K562 (cell line): ENCODE measurements at regions not wholly inside any gene's neighbourhood (a gene's known extent, or its start where the extent isn't known, plus 50 kb on each side); places are given as distances from the start of the nearest gene placed in this dataset.

Source experiments
- CTCF ChIP-seq, 3 experiments: IDR thresholded peaks in 2 of 3; conservative IDR thresholded peaks in 1 of 3; 2 replicates each; pipeline ENCODE4 v1.5.1; 2011 to 2012; ENCODE audit warnings: low read length in 3 of 3, mild to moderate bottlenecking in 3 of 3, control low read depth in 2 of 3, improper control_type of control experiment in 1 of 3, inconsistent platforms in 1 of 3, low read depth in 1 of 3, mixed read lengths in 1 of 3, moderate library complexity in 1 of 3; ENCODE audit not compliant: insufficient read depth in 2 of 3
- EZH2 ChIP-seq: IDR thresholded peaks from 2 replicates; pipeline ENCODE4 v1.6.1; 2012; ENCODE audit warnings: low read depth, mild to moderate bottlenecking, inconsistent platforms, low read length, borderline replicate concordance
- KAT7 ChIP-seq: sonication (generic); formaldehyde crosslinking; IDR thresholded peaks from 2 replicates; pipeline ENCODE4 v1.8.0; 2022; ENCODE audit warnings: missing genetic modification reagents, mild to moderate bottlenecking, borderline replicate concordance
- PHF8 ChIP-seq: fragments of 200-600 bp; sonication (generic); IDR thresholded peaks from 2 replicates; pipeline ENCODE4 v1.6.1; 2012; ENCODE audit warnings: mixed run types, mild to moderate bottlenecking, inconsistent platforms, low read length, moderate library complexity, borderline replicate concordance
- TFE3 ChIP-seq: fragments of 450-650 bp; formaldehyde crosslinking; IDR thresholded peaks from 2 replicates; pipeline ENCODE4 v1.4.0; 2020; ENCODE audit warnings: mild to moderate bottlenecking, mixed read lengths
- ZNF121 ChIP-seq: sonication (generic); formaldehyde crosslinking; conservative IDR thresholded peaks from 2 replicates; pipeline ENCODE4 v1.8.0; 2022; ENCODE audit warnings: missing genetic modification reagents

- TF ChIP-seq ZNF121 (CRISPR knock-in tag) = no peak
- TF ChIP-seq TFE3 (CRISPR knock-in tag) = no peak
- no peak for TF ChIP-seq KAT7 (CRISPR knock-in tag)
- no peak for TF ChIP-seq EZH2
- no peak for TF ChIP-seq CTCF (IDR thresholded peaks at IDR 0.05 in 2 of 3, conservative IDR thresholded peaks at IDR 0.05 in 1 of 3; ENCODE audit: insufficient read depth in 2 of 3, low read depth in 1 of 3, low read length in 3 of 3)
- no peak for TF ChIP-seq PHF8
These were observed 818.6 kb downstream of the NCAM2 start for GRCh38 chr21:21816778-21817177.
